CD4-positive, CD25-positive, alpha-beta regulatory T cell (primary cell): ENCODE measurements at regions not wholly inside any gene's neighbourhood (a gene's known extent, or its start where the extent isn't known, plus 50 kb on each side); places are given as distances from the start of the nearest gene placed in this dataset.

Source experiments
- ATAC-seq, 2 donors: fragments of 150-1000 bp; cut with Tn5 transposase; one replicate each; pipeline ENCODE4 v1.10.0; 2021; ENCODE audit warnings: low read depth in 2 of 2, moderate number of reproducible peaks in 2 of 2, moderate library complexity in 1 of 2
- DNase-seq, 3 donors: peaks; one replicate each; pipeline versions ENCODE4 v3.0.0 to v3.0.0-alpha.2; 2012 to 2022; ENCODE audit warnings: mixed read lengths in 1 of 3
- H3K27ac ChIP-seq: one replicate; pipeline ENCODE4 v1.7.0; 2013; ENCODE audit warnings: mild to moderate bottlenecking, low read length; ENCODE audit not compliant: insufficient read depth, poor library complexity, severe bottlenecking
- H3K27me3 ChIP-seq: one replicate; pipeline ENCODE4 v1.7.0; 2013; ENCODE audit warnings: low read length; ENCODE audit not compliant: control insufficient read depth, insufficient read depth
- H3K36me3 ChIP-seq: one replicate; pipeline ENCODE4 v1.7.0; 2013; ENCODE audit warnings: mild to moderate bottlenecking, low read length, moderate library complexity; ENCODE audit not compliant: control insufficient read depth, insufficient read depth
- H3K4me1 ChIP-seq: 2 replicates; pipeline ENCODE4 v1.7.0; 2013; ENCODE audit warnings: mild to moderate bottlenecking, low read length; ENCODE audit not compliant: insufficient read depth, control insufficient read depth, poor library complexity, severe bottlenecking
- H3K4me3 ChIP-seq: one replicate; pipeline ENCODE4 v1.7.0; 2013; ENCODE audit warnings: low read depth, mild to moderate bottlenecking, low read length, moderate library complexity
- H3K9me3 ChIP-seq, 2 experiments: 1 replicate in 1 of 2; 2 replicates in 1 of 2; pipeline ENCODE4 v1.7.0; 2013; ENCODE audit warnings: low read length in 2 of 2, mild to moderate bottlenecking in 1 of 2, moderate library complexity in 1 of 2; ENCODE audit not compliant: control insufficient read depth in 2 of 2
- H3K27ac Mint-ChIP-seq, 3 donors: one replicate each; pipeline ENCODE4 v1.8.0; 2020 to 2022; ENCODE audit warnings: mild to moderate bottlenecking in 3 of 3, mixed read lengths in 3 of 3, moderate library complexity in 2 of 3
- H3K27me3 Mint-ChIP-seq: one replicate; pipeline ENCODE4 v1.8.0; 2022; ENCODE audit warnings: mild to moderate bottlenecking, mixed read lengths
- H3K36me3 Mint-ChIP-seq: one replicate; pipeline ENCODE4 v1.8.0; 2020; ENCODE audit warnings: mixed read lengths
- H3K4me1 Mint-ChIP-seq, 4 donors: one replicate each; pipeline ENCODE4 v1.8.0; 2020 to 2022; ENCODE audit warnings: mixed read lengths in 4 of 4, mild to moderate bottlenecking in 1 of 4
- H3K4me3 Mint-ChIP-seq, 4 donors: one replicate each; pipeline ENCODE4 v1.8.0; 2020 to 2022; ENCODE audit warnings: mild to moderate bottlenecking in 4 of 4, mixed read lengths in 4 of 4, moderate library complexity in 3 of 4
- H3K9me3 Mint-ChIP-seq, 7 donors: one replicate each; pipeline ENCODE4 v1.8.0; 2020 to 2022; ENCODE audit warnings: mixed read lengths in 7 of 7, mild to moderate bottlenecking in 3 of 7, moderate library complexity in 2 of 7

GRCh38 chr3:135310317-135310716 lies 515.3 kb downstream of the EPHB1 start:
- peaks cover 0 to 9% (median 2%) of the 10 kb centered on the region in 7 donors for H3K9me3 Mint-ChIP-seq
- DNase-seq (no peak), ATAC-seq (no peak)
- no peak overlapping the region for H3K27ac Mint-ChIP-seq
- H3K36me3 ChIP-seq: no peaks in the 10 kb centered on the region
- H3K27me3 ChIP-seq: no peaks in the 10 kb centered on the region
- no peaks in the 10 kb centered on the region for H3K4me1 ChIP-seq
- no peak overlapping the region for H3K27ac ChIP-seq
- H3K4me3 Mint-ChIP-seq: no peak overlapping the region
- no peak overlapping the region for H3K4me3 ChIP-seq
- H3K9me3 ChIP-seq: peaks cover 0 to 4% of the 10 kb centered on the region in 2 experiments
- H3K36me3 Mint-ChIP-seq: no peaks in the 10 kb centered on the region
- no peaks in the 10 kb centered on the region for H3K27me3 Mint-ChIP-seq
- H3K4me1 Mint-ChIP-seq: no peaks in the 10 kb centered on the region

GRCh38 chr3:135311699-135312098 lies 516.6 kb downstream of the EPHB1 start:
- H3K4me3 Mint-ChIP-seq: no peak overlapping the region
- DNase-seq: no peak
- H3K9me3 Mint-ChIP-seq: peaks cover 0 to 7% (median 1%) of the 10 kb centered on the region in 7 donors

GRCh38 chr3:135314237-135314636 lies 519.2 kb downstream of the EPHB1 start:
- no peak for DNase-seq
- Histone ChIP-seq H3K27ac (no peak overlapping the region), H3K9me3 (no peaks in the 10 kb centered on the region), H3K4me1 (no peaks in the 10 kb centered on the region), H3K36me3 (no peaks in the 10 kb centered on the region), H3K27me3 (no peaks in the 10 kb centered on the region), H3K4me3 (no peak overlapping the region)
- no peaks in the 10 kb centered on the region for H3K27me3 Mint-ChIP-seq
- H3K27ac Mint-ChIP-seq: no peak overlapping the region
- no peaks in the 10 kb centered on the region for H3K4me1 Mint-ChIP-seq
- no peak overlapping the region for H3K4me3 Mint-ChIP-seq
- peaks cover 0 to 7% (median 1%) of the 10 kb centered on the region in 7 donors for H3K9me3 Mint-ChIP-seq
- ATAC-seq: no peak
- no peaks in the 10 kb centered on the region for H3K36me3 Mint-ChIP-seq

More at GRCh38 chr3:135311699-135312098, 516.6 kb downstream of the EPHB1 start:
- H3K36me3 ChIP-seq: no peaks in the 10 kb centered on the region
- H3K27me3 ChIP-seq: no peaks in the 10 kb centered on the region
- Mint-ChIP-seq H3K4me1 (no peaks in the 10 kb centered on the region), H3K27ac (no peak overlapping the region), H3K27me3 (no peaks in the 10 kb centered on the region), H3K36me3 (no peaks in the 10 kb centered on the region)
- no peaks in the 10 kb centered on the region for H3K4me1 ChIP-seq
- no peaks in the 10 kb centered on the region for H3K9me3 ChIP-seq
- no peak overlapping the region for H3K4me3 ChIP-seq
- H3K27ac ChIP-seq: no peak overlapping the region
- ATAC-seq: no peak

DNA sequence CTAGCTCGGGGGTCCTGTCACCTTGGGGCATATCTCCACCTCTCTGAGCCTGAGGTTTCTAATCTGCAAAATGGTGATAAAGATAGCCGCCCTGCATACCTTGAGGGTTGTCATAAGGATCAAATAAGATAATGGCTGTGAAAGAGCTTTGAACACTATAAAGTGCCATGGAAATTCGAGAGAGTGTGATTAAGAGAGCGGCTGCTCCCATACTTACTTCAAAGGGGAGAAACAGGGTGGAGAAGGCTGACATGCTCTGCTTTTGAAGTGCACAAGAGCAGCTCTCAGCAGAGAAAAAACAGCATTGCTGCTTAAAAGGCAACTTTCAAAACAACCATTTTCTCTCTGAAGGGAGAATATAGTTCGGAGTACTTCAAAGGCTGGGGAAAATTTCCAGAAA lies 529.2 kb downstream of the EPHB1 start:
- Histone ChIP-seq H3K36me3 (no peaks in the 10 kb centered on the region), H3K9me3 (no peaks in the 10 kb centered on the region), H3K4me1 (no peaks in the 10 kb centered on the region), H3K4me3 (no peak overlapping the region), H3K27me3 (no peaks in the 10 kb centered on the region), H3K27ac (no peak overlapping the region)
- DNase-seq (no peak), ATAC-seq (no peak)
- no peaks in the 10 kb centered on the region for H3K27me3 Mint-ChIP-seq
- H3K27ac Mint-ChIP-seq: no peak overlapping the region
- H3K9me3 Mint-ChIP-seq: peaks cover 0 to 4% (median 2%) of the 10 kb centered on the region in 7 donors
- H3K4me3 Mint-ChIP-seq: no peak overlapping the region
- no peaks in the 10 kb centered on the region for H3K4me1 Mint-ChIP-seq
- no peaks in the 10 kb centered on the region for H3K36me3 Mint-ChIP-seq

DNA sequence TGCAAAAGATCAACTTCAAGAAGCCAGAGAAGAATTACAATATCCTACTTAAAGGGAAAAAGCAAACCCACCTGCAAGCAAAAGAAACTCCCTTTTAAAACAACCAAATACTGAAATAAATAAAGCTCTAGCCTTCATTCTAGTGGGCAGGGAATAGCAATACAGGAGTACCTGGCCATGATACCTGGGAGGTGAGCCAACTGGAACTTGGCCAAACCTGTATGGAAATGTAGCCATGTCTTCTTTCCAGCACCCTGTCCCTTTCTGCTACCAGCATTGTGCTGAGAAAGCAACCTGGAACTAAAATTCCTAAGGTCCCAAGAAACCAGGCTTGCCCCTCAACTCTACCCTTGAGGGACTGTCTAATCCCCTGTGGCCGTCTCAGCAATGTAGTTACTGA lies 530.0 kb downstream of the EPHB1 start:
- H3K9me3 ChIP-seq: no peaks in the 10 kb centered on the region
- H3K36me3 ChIP-seq: no peaks in the 10 kb centered on the region
- Mint-ChIP-seq H3K27ac (no peak overlapping the region), H3K9me3 (peaks cover 0 to 6% (median 1%) of the 10 kb centered on the region in 7 donors), H3K4me1 (no peaks in the 10 kb centered on the region), H3K27me3 (no peaks in the 10 kb centered on the region), H3K36me3 (no peaks in the 10 kb centered on the region), H3K4me3 (no peak overlapping the region)
- ATAC-seq (no peak), DNase-seq (no peak)
- H3K27ac ChIP-seq: no peak overlapping the region
- no peaks in the 10 kb centered on the region for H3K4me1 ChIP-seq
- H3K27me3 ChIP-seq: no peaks in the 10 kb centered on the region
- no peak overlapping the region for H3K4me3 ChIP-seq

- H3K4me3 Mint-ChIP-seq: no peak overlapping the region
- no peaks in the 10 kb centered on the region for H3K4me1 ChIP-seq
- DNase-seq: no peak
- no peaks in the 10 kb centered on the region for H3K4me1 Mint-ChIP-seq
- H3K27me3 ChIP-seq: no peaks in the 10 kb centered on the region
- no peak overlapping the region for H3K27ac Mint-ChIP-seq
- H3K9me3 Mint-ChIP-seq: peaks cover 0 to 6% (median 0%) of the 10 kb centered on the region in 7 donors
- no peak overlapping the region for H3K27ac ChIP-seq
- H3K9me3 ChIP-seq: no peaks in the 10 kb centered on the region
- no peaks in the 10 kb centered on the region for H3K27me3 Mint-ChIP-seq
- no peak overlapping the region for H3K4me3 ChIP-seq
- no peaks in the 10 kb centered on the region for H3K36me3 ChIP-seq
- H3K36me3 Mint-ChIP-seq: no peaks in the 10 kb centered on the region
- ATAC-seq: no peak
Measured at GRCh38 chr3:135325726-135326235, 530.7 kb downstream of the EPHB1 start.

DNA sequence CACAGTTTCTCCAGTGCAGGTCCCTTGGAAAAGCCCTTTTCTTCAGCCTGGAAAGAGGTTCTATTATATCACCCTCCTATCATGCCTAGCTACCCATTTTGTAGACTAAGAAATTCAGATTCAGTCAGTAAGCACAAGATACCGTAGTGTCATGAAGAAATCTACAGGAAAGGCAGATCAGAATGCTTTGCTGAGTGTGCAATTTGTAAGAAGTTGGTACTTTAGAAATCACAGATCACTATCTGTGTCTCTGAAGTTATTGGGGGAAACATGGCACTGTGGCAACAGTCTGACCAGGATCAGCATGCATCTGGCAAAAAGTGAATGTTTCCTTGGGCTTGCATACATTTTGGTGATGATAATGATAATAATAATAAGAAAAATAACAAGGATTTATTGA lies 531.8 kb downstream of the EPHB1 start:
- no peak for ATAC-seq
- Histone ChIP-seq H3K4me3 (no peak overlapping the region), H3K36me3 (no peaks in the 10 kb centered on the region), H3K27me3 (no peaks in the 10 kb centered on the region), H3K4me1 (no peaks in the 10 kb centered on the region), H3K9me3 (no peaks in the 10 kb centered on the region), H3K27ac (no peak overlapping the region)
- Mint-ChIP-seq H3K27ac (no peak overlapping the region), H3K4me3 (no peak overlapping the region), H3K27me3 (no peaks in the 10 kb centered on the region), H3K36me3 (no peaks in the 10 kb centered on the region), H3K9me3 (peaks cover 0 to 6% (median 3%) of the 10 kb centered on the region in 7 donors), H3K4me1 (no peaks in the 10 kb centered on the region)
- no peak for DNase-seq

- H3K27ac Mint-ChIP-seq: no peak overlapping the region
- Histone ChIP-seq H3K36me3 (no peaks in the 10 kb centered on the region), H3K4me3 (no peak overlapping the region), H3K9me3 (no peaks in the 10 kb centered on the region), H3K4me1 (no peaks in the 10 kb centered on the region), H3K27me3 (no peaks in the 10 kb centered on the region), H3K27ac (no peak overlapping the region)
- no peaks in the 10 kb centered on the region for H3K27me3 Mint-ChIP-seq
- DNase-seq (no peak), ATAC-seq (no peak)
- H3K4me3 Mint-ChIP-seq: no peak overlapping the region
- H3K4me1 Mint-ChIP-seq: no peaks in the 10 kb centered on the region
- no peaks in the 10 kb centered on the region for H3K36me3 Mint-ChIP-seq
- H3K9me3 Mint-ChIP-seq: peaks cover 0 to 10% (median 4%) of the 10 kb centered on the region in 7 donors
Measured at GRCh38 chr3:135328036-135328435, 533.0 kb downstream of the EPHB1 start.
